GM19397 (cell line): ENCODE measurements at regions not wholly inside any gene's neighbourhood (a gene's known extent, or its start where the extent isn't known, plus 50 kb on each side); places are given as distances from the start of the nearest gene placed in this dataset.
"Not testable (repeated sequence)": the region's sequence is repeated elsewhere in the genome, so short reads cannot be mapped to it uniquely, and the experiment has no call there.

ENCODE experiments used
- ATAC-seq: cut with Tn5 transposase; IDR thresholded peaks from one replicate; pipeline ENCODE4 v1.9.1; 2021; ENCODE audit warnings: mild to moderate bottlenecking, moderate library complexity; ENCODE audit not compliant: unreplicated experiment

GRCh38 chr13:50745542-50746115, 97.9 kb downstream of the DLEU7 start:
- ATAC-seq: no peak

- no peak for ATAC-seq
These were observed 95.6 kb downstream of the DLEU7 start for GRCh38 chr13:50747737-50748350.

- ATAC-seq: not testable (repeated sequence)
These were observed 90.3 kb downstream of the DLEU7 start for GRCh38 chr13:50753221-50753620.

- ATAC-seq: not testable (repeated sequence)
These were observed 87.4 kb downstream of the DLEU7 start for GRCh38 chr13:50755862-50756685.

- no peak for ATAC-seq
These were observed 86.5 kb downstream of the DLEU7 start for GRCh38 chr13:50757008-50757407.

- ATAC-seq: no peak
These were observed 84.7 kb downstream of the DLEU7 start for GRCh38 chr13:50758796-50759195.

- ATAC-seq: no peak
These were observed 82.7 kb downstream of the DLEU7 start for GRCh38 chr13:50760751-50761150.

GRCh38 chr13:50761406-50761805, 82.1 kb downstream of the DLEU7 start:
- ATAC-seq: no peak

GRCh38 chr13:50762969-50763567, 80.4 kb downstream of the DLEU7 start:
- ATAC-seq: no peak

GRCh38 chr13:50766013-50766412, 77.5 kb downstream of the DLEU7 start:
- ATAC-seq: no peak

GRCh38 chr13:50766695-50767094, 76.8 kb downstream of the DLEU7 start:
- ATAC-seq: no peak

GRCh38 chr13:50772881-50773280, 70.6 kb downstream of the DLEU7 start:
- ATAC-seq: not testable (repeated sequence)
